Fibroblast of the aortic adventitia (primary cell): ENCODE measurements at regions not wholly inside any gene's neighbourhood (a gene's known extent, or its start where the extent isn't known, plus 50 kb on each side); places are given as distances from the start of the nearest gene placed in this dataset.

Source experiments
- DNase-seq: peaks from one replicate; pipeline ENCODE4 v3.0.0-alpha.2; 2010; ENCODE audit warnings: low read depth
- H3K4me3 ChIP-seq: 2 replicates; pipeline ENCODE4 v1.5.1; 2011; ENCODE audit warnings: low read depth, mild to moderate bottlenecking, control low read depth, low read length, moderate library complexity
- TF ChIP-seq, protein P1 (sequence below): IDR thresholded peaks from 2 replicates; pipeline ENCODE4 v1.5.1; 2011; ENCODE audit warnings: mild to moderate bottlenecking, low read length, control low read depth, inconsistent platforms; ENCODE audit not compliant: insufficient read depth

DNA sequence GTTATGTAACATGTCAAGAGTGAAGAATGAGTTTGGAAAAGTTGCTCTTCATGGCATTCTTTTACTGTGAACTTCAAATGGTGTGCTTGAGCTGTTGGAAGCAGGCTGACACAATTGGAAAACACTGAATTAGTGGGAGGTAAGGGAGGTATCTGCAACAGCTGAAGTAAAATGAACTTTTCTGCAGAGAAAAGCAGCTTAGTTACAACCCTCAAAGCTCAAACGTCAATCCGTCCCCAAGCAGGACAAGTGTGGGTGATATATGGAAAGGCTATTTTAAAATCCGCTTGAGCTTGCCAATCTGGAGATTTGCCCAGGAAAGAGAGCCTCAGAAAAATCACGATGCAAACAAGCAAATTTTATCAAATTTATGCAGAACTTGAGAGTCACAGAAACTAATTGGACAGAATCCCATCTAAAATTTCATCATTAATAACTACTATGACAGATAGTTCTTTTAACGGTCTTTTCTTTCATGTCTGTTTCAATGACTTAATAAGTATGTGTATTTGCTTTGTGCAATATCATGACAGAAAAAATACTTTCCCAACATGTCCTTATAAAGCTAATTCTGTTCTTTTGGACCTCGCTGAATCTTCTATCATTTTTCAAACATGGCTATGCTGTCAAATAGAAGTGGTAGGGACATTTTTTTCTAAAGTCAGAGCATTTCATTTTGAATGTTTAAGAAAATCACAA is 266.6 kb upstream of the SLITRK3 start:
- TF ChIP-seq, protein P1, sequence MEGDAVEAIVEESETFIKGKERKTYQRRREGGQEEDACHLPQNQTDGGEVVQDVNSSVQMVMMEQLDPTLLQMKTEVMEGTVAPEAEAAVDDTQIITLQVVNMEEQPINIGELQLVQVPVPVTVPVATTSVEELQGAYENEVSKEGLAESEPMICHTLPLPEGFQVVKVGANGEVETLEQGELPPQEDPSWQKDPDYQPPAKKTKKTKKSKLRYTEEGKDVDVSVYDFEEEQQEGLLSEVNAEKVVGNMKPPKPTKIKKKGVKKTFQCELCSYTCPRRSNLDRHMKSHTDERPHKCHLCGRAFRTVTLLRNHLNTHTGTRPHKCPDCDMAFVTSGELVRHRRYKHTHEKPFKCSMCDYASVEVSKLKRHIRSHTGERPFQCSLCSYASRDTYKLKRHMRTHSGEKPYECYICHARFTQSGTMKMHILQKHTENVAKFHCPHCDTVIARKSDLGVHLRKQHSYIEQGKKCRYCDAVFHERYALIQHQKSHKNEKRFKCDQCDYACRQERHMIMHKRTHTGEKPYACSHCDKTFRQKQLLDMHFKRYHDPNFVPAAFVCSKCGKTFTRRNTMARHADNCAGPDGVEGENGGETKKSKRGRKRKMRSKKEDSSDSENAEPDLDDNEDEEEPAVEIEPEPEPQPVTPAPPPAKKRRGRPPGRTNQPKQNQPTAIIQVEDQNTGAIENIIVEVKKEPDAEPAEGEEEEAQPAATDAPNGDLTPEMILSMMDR: no peak
- DNase-seq: peak; percentile 85
- no peak overlapping the region for H3K4me3 ChIP-seq

DNA sequence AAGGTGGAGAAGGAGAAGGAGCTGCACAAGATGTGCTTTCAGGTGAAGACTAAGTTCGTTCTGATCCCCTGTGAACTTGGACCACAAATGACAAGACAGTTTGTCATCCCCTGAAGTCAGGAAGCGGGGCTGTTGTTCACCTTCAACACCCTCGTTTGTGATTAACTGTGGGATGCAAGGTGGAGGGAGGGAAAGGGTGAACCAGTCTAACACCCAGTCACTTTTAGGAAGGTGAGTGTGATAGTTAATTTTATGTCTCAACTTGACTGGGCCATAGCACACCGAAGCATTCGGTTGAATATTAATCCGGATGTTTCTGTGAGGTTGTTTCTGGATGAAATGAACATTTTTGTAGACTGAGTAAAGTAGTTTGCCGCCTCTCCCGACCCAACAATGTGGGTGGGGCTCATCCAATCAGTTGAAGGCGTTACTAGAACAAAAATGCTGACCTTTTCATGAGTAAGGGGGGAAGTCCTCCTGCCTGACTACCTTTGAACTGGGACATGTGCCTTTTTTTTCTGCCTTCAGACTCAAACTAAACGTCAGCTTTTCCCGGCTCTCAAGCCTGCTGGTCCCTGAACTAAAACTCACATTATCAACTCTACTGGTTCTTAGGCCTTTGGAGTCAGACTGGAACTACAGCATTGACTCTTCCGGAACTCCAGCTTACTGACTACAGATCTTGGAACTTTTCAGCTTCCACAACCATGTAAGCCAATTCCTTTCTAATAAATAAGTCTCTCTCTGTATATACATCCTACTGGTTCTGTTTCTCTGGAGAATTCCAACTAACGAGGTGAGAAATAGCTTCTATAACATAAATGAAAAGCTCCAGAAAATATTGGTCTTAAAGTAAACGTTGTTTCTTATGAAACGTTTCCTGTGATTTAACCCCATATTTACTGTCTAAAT is 264.0 kb upstream of the SLITRK3 start:
- TF ChIP-seq, protein P1: no peak
- DNase-seq: peak; percentile 12
- H3K4me3 ChIP-seq: no peak overlapping the region

DNA sequence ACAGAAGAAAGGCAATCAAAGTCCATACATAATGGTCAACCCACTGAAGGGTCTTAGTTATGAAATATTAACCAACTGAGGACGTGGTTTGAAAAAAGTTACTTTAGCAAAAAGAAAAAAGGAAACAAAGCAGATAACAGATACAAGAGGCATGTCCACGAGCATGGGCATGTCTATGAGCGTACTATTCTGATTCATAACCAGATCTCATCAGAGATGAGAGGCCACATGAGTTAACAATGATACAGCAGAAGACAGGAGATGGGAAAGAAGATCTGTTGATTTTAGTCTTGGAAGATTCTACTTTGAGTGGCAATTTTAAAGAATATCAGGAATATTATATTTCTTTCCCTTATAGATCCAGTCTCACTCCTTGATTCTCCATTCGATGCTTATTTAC is 262.9 kb upstream of the SLITRK3 start:
- TF ChIP-seq, protein P1: no peak
- H3K4me3 ChIP-seq: no peak overlapping the region
- DNase-seq: no peak

DNA sequence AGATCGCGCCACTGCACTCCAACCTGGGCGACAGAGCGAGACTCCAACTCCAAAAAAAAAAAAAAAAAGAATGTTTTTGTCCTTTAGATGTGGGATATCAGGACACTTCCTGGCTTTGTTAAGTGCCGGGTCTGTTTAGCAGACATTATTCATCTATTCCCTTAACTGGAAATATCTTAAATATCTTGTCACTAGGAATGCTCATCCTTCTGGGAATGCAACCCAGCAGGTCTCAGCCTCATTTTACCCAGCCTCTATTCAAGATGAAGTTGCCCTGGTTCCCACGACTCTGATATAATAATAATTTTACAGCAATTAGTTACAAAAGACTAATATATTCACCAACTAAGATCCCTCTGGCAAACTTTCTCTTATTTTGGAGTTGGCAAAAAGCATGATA is 260.9 kb upstream of the SLITRK3 start:
- DNase-seq: no peak
- H3K4me3 ChIP-seq: no peak overlapping the region
- TF ChIP-seq, protein P1: no peak

DNA sequence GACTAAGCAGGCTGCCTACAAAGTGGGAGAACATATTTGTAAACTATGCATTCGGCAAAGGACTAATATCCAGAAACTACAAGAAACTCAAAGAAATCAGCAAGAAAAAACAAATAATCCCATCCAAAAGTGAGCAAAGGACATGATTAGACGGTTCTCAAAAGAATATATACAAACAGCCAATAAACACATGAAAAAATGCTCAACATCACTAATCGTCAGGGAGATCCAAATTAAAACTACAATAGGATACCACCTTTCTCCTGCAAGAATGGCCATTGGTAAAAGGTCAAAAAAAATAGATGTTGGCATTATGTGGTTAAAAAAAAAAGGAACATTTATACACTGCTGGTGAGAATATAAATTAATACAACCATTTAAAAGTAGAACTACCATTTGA is 259.6 kb upstream of the SLITRK3 start:
- TF ChIP-seq, protein P1: no peak
- DNase-seq: no peak
- no peak overlapping the region for H3K4me3 ChIP-seq

DNA sequence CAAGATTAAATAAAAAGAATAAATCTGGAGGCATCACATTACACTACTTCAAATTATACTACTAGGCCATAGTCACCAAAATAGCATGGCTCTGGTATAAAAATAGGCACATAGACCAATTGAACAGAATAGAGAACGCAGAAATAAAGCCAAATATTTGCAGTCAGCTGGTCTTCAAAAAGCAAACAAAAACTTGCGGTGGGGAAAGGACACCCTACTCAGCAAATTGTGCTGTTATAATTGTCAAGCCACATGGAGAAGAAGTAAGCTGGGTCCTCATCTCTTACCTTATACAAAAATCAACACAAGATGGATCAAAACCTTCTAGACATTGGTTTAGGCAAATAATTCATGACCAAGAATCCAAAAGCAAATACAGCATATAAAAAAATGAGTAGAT is 259.2 kb upstream of the SLITRK3 start:
- TF ChIP-seq, protein P1: no peak
- H3K4me3 ChIP-seq: no peak overlapping the region
- DNase-seq: no peak
